ENCODE measurements at regions not wholly inside any gene's neighbourhood (a gene's known extent, or its start where the extent isn't known, plus 50 kb on each side); places are given as distances from the start of the nearest gene placed in this dataset.

DNA sequence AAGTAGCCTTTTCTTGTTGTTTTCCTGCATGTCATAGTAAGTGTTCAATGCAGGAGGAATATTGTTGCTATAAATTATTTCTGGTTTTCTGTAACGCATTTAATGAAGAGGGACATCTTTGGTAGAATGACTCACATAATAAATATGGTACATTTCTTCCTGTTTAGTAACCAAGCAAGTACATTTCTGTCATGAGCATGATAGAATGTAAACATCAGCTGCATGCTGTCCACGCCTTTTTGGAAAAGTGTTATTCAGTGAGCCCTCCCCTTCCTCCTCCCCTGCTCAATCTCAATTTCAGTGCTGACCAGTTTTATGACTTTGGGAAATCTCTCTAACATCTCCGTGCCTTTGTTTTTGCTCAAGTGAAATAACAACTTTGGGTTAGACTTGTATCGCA lies 664.0 kb downstream of the XPNPEP1 start:
- no peak for TF ChIP-seq EZH2 (IDR thresholded peaks at IDR 0.05)
- no peak for TF ChIP-seq POLR2AphosphoS5 (IDR thresholded peaks at IDR 0.05; ENCODE audit: borderline replicate concordance, low read depth, low read length)
- TF ChIP-seq FOXP2 (optimal IDR thresholded peaks at IDR 0.05; ENCODE audit: control extremely low read depth, extremely low read length, insufficient read depth) = no peak

All from SK-N-MC (cell line).